Right cardiac atrium (tissue), 5 donors: ENCODE measurements at regions not wholly inside any gene's neighbourhood (a gene's known extent, or its start where the extent isn't known, plus 50 kb on each side); places are given as distances from the start of the nearest gene placed in this dataset.

Source experiments
- ATAC-seq, 2 donors: fragments of 200-7000 bp; cut with Tn5 transposase; one replicate each; pipeline versions ENCODE4 v1.8.0 to v1.9.1; 2020; ENCODE audit warnings: moderate library complexity in 2 of 2, mild to moderate bottlenecking in 1 of 2
- DNase-seq, 3 donors: peaks; one replicate each; pipeline ENCODE4 v3.0.0-alpha.2; 2020
- H3K27ac ChIP-seq: one replicate; pipeline ENCODE4 v1.5.1; 2013; ENCODE audit warnings: mild to moderate bottlenecking, low read length, control low read depth, moderate library complexity
- H3K27me3 ChIP-seq: one replicate; pipeline ENCODE4 v1.6.1; 2013; ENCODE audit not compliant: control insufficient read depth, insufficient read depth
- H3K4me1 ChIP-seq: one replicate; pipeline ENCODE4 v1.6.1; 2013; ENCODE audit warnings: low read length; ENCODE audit not compliant: control insufficient read depth, insufficient read depth
- H3K4me3 ChIP-seq: one replicate; pipeline ENCODE4 v1.5.1; 2013; ENCODE audit warnings: low read length, control low read depth
- H3K9me3 ChIP-seq: one replicate; pipeline ENCODE4 v1.6.1; 2013; ENCODE audit warnings: low read length; ENCODE audit not compliant: control insufficient read depth
- WGBS: extraction: QIAGEN DNeasy Blood & Tissue Kit; methylation state at CpG from one replicate; pipeline ENCODE4 v1.1.7; 2013; 5-methylcytosine and 5-hydroxymethylcytosine counted together
- intact Hi-C, 4 donors: fragments of 100-400 bp; cut with DNase I; formaldehyde crosslinking; loops; one replicate each; pipeline versions ENCODE4 v1.11.0 to v1.14.0; 2022 to 2023
- donor health status: healthy with polysubstance abuse.
- donor health status: DM: no; HTN: yes; CAD: no.
- donor health status: DM: no; HTN: no; CAD: no.
- donor health status: DM: no; HTN: yes; CAD: no; lungs with severe emphysema.
- donor health status: DM: yes; HTN: yes; CAD: no.

- peak in 1 of 2 donors; percentile 49 for ATAC-seq
- intact Hi-C loops, result no loop called here
- no peak for DNase-seq
These were observed 141.5 kb upstream of the ARID2 start for GRCh38 chr12:45587877-45588533.

GRCh38 chr12:45590646-45591045, 138.9 kb upstream of the ARID2 start:
- DNase-seq, result no peak
- no peaks in the 10 kb centered on the region for H3K4me1 ChIP-seq
- no peak overlapping the region for H3K27ac ChIP-seq
- H3K4me3 ChIP-seq, result no peak overlapping the region
- WGBS, result 66% methylated on average over 2 of the region's 2 CpGs
- H3K27me3 ChIP-seq, result no peaks in the 10 kb centered on the region
- H3K9me3 ChIP-seq, result no peaks in the 10 kb centered on the region
- intact Hi-C loops, result no loop called here
- ATAC-seq, result no peak

More at GRCh38 chr12:45587877-45588533, 141.5 kb upstream of the ARID2 start:
- Histone ChIP-seq H3K27me3 (no peaks in the 10 kb centered on the region), H3K4me1 (no peaks in the 10 kb centered on the region), H3K27ac (no peak overlapping the region), H3K9me3 (no peaks in the 10 kb centered on the region), H3K4me3 (no peak overlapping the region)
- 95% methylated on average over 3 of the region's 3 CpGs for WGBS

GRCh38 chr12:45591635-45592034, 137.9 kb upstream of the ARID2 start:
- ATAC-seq (no peak), DNase-seq (no peak)
- H3K4me3 ChIP-seq, result no peak overlapping the region
- H3K4me1 ChIP-seq, result no peaks in the 10 kb centered on the region
- whole genome bisulfite sequencing, result 85% methylated on average over 5 of the region's 5 CpGs
- H3K27me3 ChIP-seq, result no peaks in the 10 kb centered on the region
- no peaks in the 10 kb centered on the region for H3K9me3 ChIP-seq
- intact Hi-C loops, result no loop called here
- H3K27ac ChIP-seq, result no peak overlapping the region

- Histone ChIP-seq H3K4me3 (no peak overlapping the region), H3K9me3 (no peaks in the 10 kb centered on the region), H3K27ac (no peak overlapping the region), H3K4me1 (no peaks in the 10 kb centered on the region), H3K27me3 (no peaks in the 10 kb centered on the region)
- intact Hi-C loops, result no loop called here
- WGBS, result 90% methylated on average over 1 of the region's 1 CpG
- ATAC-seq, result no peak
- DNase-seq, result no peak
These were observed 133.1 kb upstream of the ARID2 start for GRCh38 chr12:45596366-45596765.

GRCh38 chr12:45598336-45598735, 131.2 kb upstream of the ARID2 start:
- Histone ChIP-seq H3K27ac (no peak overlapping the region), H3K27me3 (no peaks in the 10 kb centered on the region), H3K4me1 (no peaks in the 10 kb centered on the region), H3K4me3 (no peak overlapping the region), H3K9me3 (no peaks in the 10 kb centered on the region)
- WGBS, result 80% methylated on average over 2 of the region's 2 CpGs
- DNase-seq (no peak), ATAC-seq (no peak)
- intact Hi-C loops, result no loop called here

- 96% methylated on average over 1 of the region's 1 CpG for WGBS
- intact Hi-C loops, result no loop called here
- H3K9me3 ChIP-seq, result no peaks in the 10 kb centered on the region
- H3K4me1 ChIP-seq, result no peaks in the 10 kb centered on the region
- DNase-seq, result no peak
- H3K27ac ChIP-seq, result no peak overlapping the region
- H3K4me3 ChIP-seq, result no peak overlapping the region
- no peaks in the 10 kb centered on the region for H3K27me3 ChIP-seq
- ATAC-seq, result no peak
These were observed 130.7 kb upstream of the ARID2 start for GRCh38 chr12:45598761-45599160.

GRCh38 chr12:45599196-45599595, 130.3 kb upstream of the ARID2 start:
- 82% methylated on average over 2 of the region's 2 CpGs for WGBS
- no peaks in the 10 kb centered on the region for H3K27me3 ChIP-seq
- H3K9me3 ChIP-seq, result no peaks in the 10 kb centered on the region
- intact Hi-C loops, result no loop called here
- no peaks in the 10 kb centered on the region for H3K4me1 ChIP-seq
- no peak for ATAC-seq
- DNase-seq, result no peak
- no peak overlapping the region for H3K27ac ChIP-seq
- no peak overlapping the region for H3K4me3 ChIP-seq

GRCh38 chr12:45601390-45601789, 128.1 kb upstream of the ARID2 start:
- DNase-seq (no peak), ATAC-seq (no peak)
- intact Hi-C loops, result no loop called here
- Histone ChIP-seq H3K27me3 (no peaks in the 10 kb centered on the region), H3K9me3 (no peaks in the 10 kb centered on the region), H3K4me1 (no peaks in the 10 kb centered on the region), H3K27ac (no peak overlapping the region), H3K4me3 (no peak overlapping the region)
- 78% methylated on average over 2 of the region's 2 CpGs for WGBS

GRCh38 chr12:45601888-45602287, 127.6 kb upstream of the ARID2 start:
- intact Hi-C loops, result no loop called here
- 26% methylated on average over 4 of the region's 4 CpGs for WGBS
- DNase-seq (no peak), ATAC-seq (no peak)
- no peaks in the 10 kb centered on the region for H3K4me1 ChIP-seq
- no peak overlapping the region for H3K4me3 ChIP-seq
- H3K9me3 ChIP-seq, result no peaks in the 10 kb centered on the region
- no peak overlapping the region for H3K27ac ChIP-seq
- no peaks in the 10 kb centered on the region for H3K27me3 ChIP-seq

- intact Hi-C loops, result no loop called here
These were observed 123.9 kb upstream of the ARID2 start for GRCh38 chr12:45605624-45606023.

GRCh38 chr12:45611061-45611460, 118.4 kb upstream of the ARID2 start:
- intact Hi-C loops, result no loop called here
- DNase-seq (no peak), ATAC-seq (no peak)
- Histone ChIP-seq H3K4me3 (peak overlapping the region; percentile 33), H3K27me3 (no peaks in the 10 kb centered on the region), H3K9me3 (no peaks in the 10 kb centered on the region), H3K4me1 (no peaks in the 10 kb centered on the region), H3K27ac (no peak overlapping the region)
- WGBS, result 11% methylated on average over 20 of the region's 20 CpGs

More at GRCh38 chr12:45605624-45606023, 123.9 kb upstream of the ARID2 start:
- DNase-seq (no peak), ATAC-seq (no peak)
- Histone ChIP-seq H3K27me3 (no peaks in the 10 kb centered on the region), H3K9me3 (no peaks in the 10 kb centered on the region), H3K4me3 (no peak overlapping the region), H3K27ac (no peak overlapping the region), H3K4me1 (no peaks in the 10 kb centered on the region)
- 76% methylated on average over 1 of the region's 1 CpG for WGBS

- H3K27ac ChIP-seq, result no peak overlapping the region
- DNase-seq (no peak), ATAC-seq (no peak)
- intact Hi-C loops, result no loop called here
- H3K27me3 ChIP-seq, result no peaks in the 10 kb centered on the region
- WGBS, result 73% methylated on average over 5 of the region's 5 CpGs
- no peak overlapping the region for H3K4me3 ChIP-seq
- H3K4me1 ChIP-seq, result no peaks in the 10 kb centered on the region
- no peaks in the 10 kb centered on the region for H3K9me3 ChIP-seq
These were observed 118.0 kb upstream of the ARID2 start for GRCh38 chr12:45611495-45611894.
